ENCODE measurements at regions not wholly inside any gene's neighbourhood (a gene's known extent, or its start where the extent isn't known, plus 50 kb on each side); places are given as distances from the start of the nearest gene placed in this dataset.
"Not testable (repeated sequence)": the region's sequence is repeated elsewhere in the genome, so short reads cannot be mapped to it uniquely, and the experiment has no call there.

DNA sequence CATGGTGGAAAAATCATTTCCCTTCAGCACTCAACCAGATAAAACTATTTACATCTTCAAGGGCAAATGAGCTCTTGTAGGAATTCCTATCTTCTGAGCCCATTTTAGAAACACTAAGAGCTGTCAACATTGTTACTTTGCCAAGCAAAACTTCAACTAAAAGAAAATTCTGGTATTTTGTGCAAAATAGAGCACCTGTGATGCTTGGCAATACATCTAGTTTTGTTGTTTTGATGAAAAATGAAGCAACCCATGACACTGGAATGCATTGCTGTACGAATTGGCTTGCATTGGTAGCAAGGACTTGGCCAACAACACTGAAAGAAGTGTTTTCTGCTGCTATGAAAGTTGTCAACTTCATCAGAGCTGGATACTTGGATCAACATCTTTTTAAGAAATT lies 194.4 kb downstream of the COX18 start:
- FAIRE-seq: no peak

- FAIRE-seq: no peak
Observed at GRCh38 chr4:72864898-72865297, 204.6 kb downstream of the COX18 start.

DNA sequence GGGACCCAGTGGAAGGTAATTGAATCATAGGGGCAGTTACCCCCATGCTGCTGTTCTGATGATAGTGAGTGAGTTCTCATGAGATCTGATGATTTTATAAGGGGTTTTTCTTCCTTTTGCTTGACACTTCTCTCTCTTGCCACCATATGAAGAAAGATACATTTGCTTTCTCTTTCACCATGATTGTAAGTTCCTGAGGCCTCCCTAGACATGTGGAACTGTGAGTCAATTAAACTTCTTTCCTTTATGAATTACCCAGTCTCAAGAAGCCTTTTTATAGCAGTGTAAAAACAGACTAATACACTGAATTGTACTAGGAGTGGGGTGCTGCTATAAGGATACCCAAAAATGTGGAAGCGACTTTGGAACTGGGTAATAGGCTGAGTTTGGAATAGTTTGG lies 205.2 kb downstream of the COX18 start:
- FAIRE-seq: not testable (repeated sequence)

- no peak for FAIRE-seq
Observed at GRCh38 chr4:72860766-72861165, 208.8 kb downstream of the COX18 start.

GRCh38 chr4:72858328-72858727 lies 211.2 kb downstream of the COX18 start:
- FAIRE-seq: no peak

DNA sequence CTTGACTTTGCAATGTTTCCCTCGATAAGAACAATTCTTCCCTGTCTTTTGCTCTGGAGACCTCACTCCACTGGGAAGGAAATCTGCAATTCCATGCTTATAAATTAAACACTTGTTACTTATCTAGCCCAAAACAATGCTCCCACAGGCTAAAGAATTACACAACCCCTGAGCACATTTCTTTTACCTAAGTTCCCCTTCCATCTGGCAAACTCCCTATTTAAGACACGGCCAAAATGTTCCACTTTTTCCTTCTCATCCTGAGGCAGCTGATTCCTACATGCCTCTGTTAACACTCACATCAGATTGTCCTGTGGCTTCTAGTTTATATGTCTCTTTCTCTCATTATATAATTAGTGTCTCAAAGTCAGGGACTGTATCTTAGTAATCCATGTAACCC lies 211.7 kb downstream of the COX18 start:
- FAIRE-seq: no peak

DNA sequence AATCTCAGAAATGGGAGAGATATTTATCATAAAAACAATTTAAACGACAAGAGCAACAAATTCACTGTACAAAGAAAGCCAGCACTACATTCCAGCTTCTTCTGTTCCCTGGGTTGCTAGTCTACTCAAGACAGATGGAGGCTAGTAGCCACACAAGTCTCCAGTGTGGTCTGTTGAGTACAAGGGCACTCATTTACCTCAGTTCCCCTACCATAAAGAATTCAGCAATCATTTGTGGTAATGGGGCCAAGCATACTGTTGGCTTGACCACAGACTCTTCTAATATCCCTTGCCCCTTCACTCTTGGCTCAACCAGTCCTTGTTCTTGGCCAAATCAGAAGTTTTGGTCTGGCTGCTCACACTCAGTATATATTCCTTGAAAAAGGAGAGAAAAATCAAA lies 212.3 kb downstream of the COX18 start:
- FAIRE-seq: no peak

DNA sequence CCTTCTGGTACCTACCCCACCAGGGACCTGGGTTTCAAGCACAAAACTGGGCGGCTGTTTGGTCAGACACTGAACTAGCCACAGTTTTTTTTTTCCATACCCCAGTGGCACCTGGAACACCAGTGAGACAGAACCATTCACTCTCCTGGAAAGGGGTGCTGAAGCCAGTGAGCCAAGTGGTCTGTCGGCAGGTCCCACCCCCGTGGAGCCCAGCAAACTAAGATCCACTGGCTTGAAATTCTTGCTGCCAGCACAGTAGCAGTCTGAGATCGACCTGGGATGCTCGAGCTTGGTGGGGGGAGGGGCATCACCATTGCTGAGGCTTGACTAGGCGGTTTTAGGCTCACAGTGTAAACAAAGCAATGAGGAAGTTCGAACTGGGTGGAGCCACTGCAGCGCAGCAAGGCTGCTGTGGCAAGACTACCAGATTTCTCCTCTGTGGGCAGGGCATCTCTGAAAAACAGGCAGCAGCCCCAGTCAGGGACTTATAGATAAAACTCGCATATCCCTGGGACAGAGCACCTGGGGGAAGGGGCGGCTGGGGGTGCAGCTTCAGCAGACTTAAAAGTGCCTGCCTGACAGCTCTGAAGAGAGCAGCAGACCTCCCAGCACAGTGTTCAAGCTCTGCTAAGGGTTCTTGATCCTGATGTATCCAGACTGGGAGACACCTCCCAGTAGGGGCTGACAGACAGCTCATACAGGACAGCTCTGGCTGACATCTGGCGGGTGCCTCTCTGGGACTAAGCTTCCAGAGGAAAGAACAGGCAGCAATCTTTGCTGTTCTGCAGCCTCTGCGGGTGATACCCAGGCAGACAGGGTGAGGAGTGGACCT lies 223.0 kb downstream of the COX18 start:
- FAIRE-seq: no peak

GRCh38 chr4:72843466-72843865 lies 226.1 kb downstream of the COX18 start:
- no peak for FAIRE-seq

DNA sequence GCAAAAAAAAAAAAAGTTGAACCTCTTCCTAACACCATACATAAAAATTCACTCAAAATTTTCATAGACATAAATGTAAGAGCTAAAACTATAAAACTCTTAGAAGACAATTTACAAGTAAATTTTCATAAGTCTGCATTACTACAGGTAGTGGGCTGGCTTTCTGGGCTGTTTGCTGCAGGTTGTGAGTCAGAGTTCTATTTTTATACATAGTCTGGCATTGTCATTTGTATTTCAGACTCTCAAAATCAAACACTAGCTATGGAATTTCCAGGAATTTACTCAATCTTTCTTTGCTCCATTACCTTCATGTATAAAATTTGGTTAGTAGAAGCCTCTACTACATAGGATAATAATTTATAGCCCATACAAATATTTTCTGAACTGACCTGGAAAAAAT lies 227.2 kb downstream of the COX18 start:
- FAIRE-seq: no peak

GRCh38 chr4:72840166-72840565 lies 229.3 kb downstream of the COX18 start:
- not testable (repeated sequence) for FAIRE-seq

GRCh38 chr4:72828864-72829263 lies 240.7 kb downstream of the COX18 start:
- no peak for FAIRE-seq

- FAIRE-seq: no peak
Observed at GRCh38 chr4:72827968-72828367, 241.5 kb downstream of the COX18 start.

DNA sequence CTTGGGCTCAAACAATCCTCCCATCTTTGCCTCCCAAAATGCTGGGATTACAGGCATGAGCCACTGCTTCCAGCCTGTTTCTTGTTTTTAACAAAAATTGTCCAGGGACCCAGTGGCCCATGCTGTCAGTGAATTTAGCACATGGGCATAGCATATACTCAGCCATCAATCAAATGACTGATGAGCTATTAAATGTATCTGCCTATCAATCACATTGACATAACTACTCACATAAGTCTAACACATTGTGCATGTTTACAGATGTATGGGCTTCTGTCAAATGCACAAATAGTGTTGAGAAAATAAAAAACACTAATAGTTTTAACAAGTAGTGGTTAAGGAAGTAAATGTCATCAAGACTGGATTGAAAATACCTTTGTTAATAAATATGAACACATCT lies 249.4 kb downstream of the COX18 start:
- no peak for FAIRE-seq

- no peak for FAIRE-seq
Observed at GRCh38 chr4:72817012-72817411, 248.0 kb upstream of the ADAMTS3 start.

GRCh38 chr4:72814241-72814640 lies 245.2 kb upstream of the ADAMTS3 start:
- FAIRE-seq: no peak

DNA sequence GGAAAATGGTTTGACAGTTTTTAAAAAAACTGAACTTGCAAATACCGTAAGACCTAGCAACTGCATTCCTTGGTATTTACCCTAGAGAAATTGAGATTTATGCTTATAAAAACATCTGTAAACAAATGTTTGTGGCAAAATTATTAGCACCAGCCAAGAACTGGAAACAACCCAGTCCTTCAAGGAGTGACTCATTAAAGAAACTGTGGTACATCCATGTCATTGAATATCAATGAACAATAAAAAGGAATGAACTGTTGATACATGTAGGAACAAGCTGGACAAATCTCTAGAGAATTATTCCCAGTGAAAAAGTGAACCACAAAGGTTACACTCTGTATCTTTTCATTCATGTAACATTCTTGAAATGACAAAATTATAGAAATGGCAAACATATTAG lies 240.2 kb upstream of the ADAMTS3 start:
- FAIRE-seq: no peak

- no peak for FAIRE-seq
Observed at GRCh38 chr4:72805284-72805683, 236.3 kb upstream of the ADAMTS3 start.

- FAIRE-seq: no peak
Observed at GRCh38 chr4:72797486-72797885, 228.5 kb upstream of the ADAMTS3 start.

DNA sequence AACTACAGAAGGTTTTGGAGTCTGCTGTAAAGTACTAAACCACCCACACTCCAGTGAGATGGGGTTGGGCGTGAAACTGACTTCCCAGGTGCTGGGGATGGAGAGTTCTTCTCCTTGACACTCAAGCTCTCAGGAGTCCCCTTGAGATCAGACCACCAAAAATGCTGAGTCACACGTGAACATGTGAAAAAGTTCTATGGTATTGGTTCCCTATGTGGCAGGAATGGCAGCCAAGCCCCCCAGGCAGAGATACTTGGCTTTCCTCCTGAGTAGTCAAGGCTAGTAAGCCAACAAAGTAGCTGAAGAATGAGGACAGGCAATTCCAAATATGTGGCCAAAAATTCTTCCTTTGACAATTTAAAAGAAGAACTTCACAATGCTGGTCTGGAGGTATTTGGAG lies 222.0 kb upstream of the ADAMTS3 start:
- no peak for FAIRE-seq

- no peak for FAIRE-seq
Observed at GRCh38 chr4:72786401-72786990, 217.5 kb upstream of the ADAMTS3 start.

DNA sequence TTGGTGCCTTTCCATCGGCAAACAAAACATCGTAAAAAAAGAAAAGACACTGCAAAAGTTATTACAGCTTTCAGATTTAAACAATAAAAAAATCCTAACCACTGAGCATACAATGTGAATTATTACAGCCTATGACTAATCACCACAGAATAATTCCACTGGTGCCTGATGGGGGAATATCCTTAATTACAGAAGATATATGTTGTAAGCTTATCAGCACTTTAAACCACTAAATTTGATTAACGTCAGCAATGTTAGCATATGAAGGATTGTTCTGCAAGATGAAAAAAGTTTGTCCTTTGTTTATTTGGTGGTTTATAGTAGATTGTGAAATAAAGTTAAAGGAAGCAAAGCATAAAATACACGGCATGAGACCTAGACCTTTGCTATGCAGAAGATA lies 210.2 kb upstream of the ADAMTS3 start:
- no peak for FAIRE-seq

DNA sequence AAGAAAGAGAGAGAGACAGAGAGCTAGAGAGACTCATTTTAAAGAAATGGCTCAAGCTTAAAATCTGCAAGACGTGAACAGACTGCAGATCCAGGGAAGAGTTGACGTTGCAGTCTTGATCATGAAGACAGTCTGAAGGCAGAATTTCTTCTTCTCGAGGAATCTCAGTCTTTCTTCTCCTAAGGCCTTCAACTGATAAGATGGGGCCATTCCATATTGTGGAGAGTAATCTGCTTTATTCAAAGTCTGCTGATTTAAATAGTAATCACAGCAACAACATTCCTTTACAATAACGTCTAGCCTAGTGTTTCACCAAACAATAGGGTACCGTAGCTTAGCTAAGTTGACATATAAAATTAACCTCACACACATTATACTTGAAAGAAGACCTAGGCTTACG lies 208.4 kb upstream of the ADAMTS3 start:
- FAIRE-seq: no peak

GRCh38 chr4:72770708-72771107 lies 201.7 kb upstream of the ADAMTS3 start:
- no peak for FAIRE-seq

GRCh38 chr4:72768364-72768763 lies 199.3 kb upstream of the ADAMTS3 start:
- no peak for FAIRE-seq

Data from colon (tissue), 2 donors.